ENCODE measurements at regions not wholly inside any gene's neighbourhood (a gene's known extent, or its start where the extent isn't known, plus 50 kb on each side); places are given as distances from the start of the nearest gene placed in this dataset.

GRCh38 chr3:168990621-168991020 lies 672.9 kb downstream of the MECOM start:
- DNase-seq (ENCODE audit: extremely low read depth, low read depth), result no peak
- TF ChIP-seq CTCF (IDR thresholded peaks at IDR 0.05; ENCODE audit: low read depth, low read length), result no peak

- no peak for TF ChIP-seq CTCF (IDR thresholded peaks at IDR 0.05; ENCODE audit: low read depth, low read length)
- no peak for DNase-seq (ENCODE audit: extremely low read depth, low read depth)
Observed at GRCh38 chr3:168990134-168990533, 673.4 kb downstream of the MECOM start.

DNA sequence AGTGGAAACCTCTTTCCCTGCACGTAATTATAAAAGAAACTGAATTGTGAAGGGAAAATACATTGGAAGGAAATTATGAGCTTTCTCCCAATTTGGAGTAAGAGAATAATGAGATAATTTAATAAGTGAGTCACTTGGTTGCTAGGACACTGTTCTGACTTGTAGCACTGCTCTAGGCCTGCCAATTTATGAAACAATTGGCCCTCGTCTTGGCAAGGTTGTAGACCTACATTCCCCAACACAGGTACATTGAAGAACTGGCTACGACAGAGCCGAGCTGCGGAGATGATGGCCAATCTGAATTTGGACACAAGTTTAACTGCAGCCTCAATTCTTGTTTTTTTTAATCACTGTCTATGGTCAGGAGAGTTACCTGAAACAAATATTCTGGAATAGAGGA lies 674.1 kb downstream of the MECOM start:
- DNase-seq (ENCODE audit: extremely low read depth, low read depth), result no peak
- TF ChIP-seq CTCF (IDR thresholded peaks at IDR 0.05; ENCODE audit: low read depth, low read length), result no peak

- no peak for DNase-seq (ENCODE audit: extremely low read depth, low read depth)
- TF ChIP-seq CTCF (IDR thresholded peaks at IDR 0.05; ENCODE audit: low read depth, low read length), result no peak
Observed at GRCh38 chr3:168988853-168989252, 674.7 kb downstream of the MECOM start.

GRCh38 chr3:168984872-168985271 lies 678.6 kb downstream of the MECOM start:
- DNase-seq (ENCODE audit: extremely low read depth, low read depth), result no peak
- TF ChIP-seq CTCF (IDR thresholded peaks at IDR 0.05; ENCODE audit: low read depth, low read length), result no peak

GRCh38 chr3:168983046-168983445 lies 680.5 kb downstream of the MECOM start:
- no peak for TF ChIP-seq CTCF (IDR thresholded peaks at IDR 0.05; ENCODE audit: low read depth, low read length)
- no peak for DNase-seq (ENCODE audit: extremely low read depth, low read depth)

- no peak for TF ChIP-seq CTCF (IDR thresholded peaks at IDR 0.05; ENCODE audit: low read depth, low read length)
- DNase-seq (ENCODE audit: extremely low read depth, low read depth), result no peak
Observed at GRCh38 chr3:168981396-168981795, 682.1 kb downstream of the MECOM start.

All from AG09319 (cell line).